ENCODE measurements at regions not wholly inside any gene's neighbourhood (a gene's known extent, or its start where the extent isn't known, plus 50 kb on each side); places are given as distances from the start of the nearest gene placed in this dataset.

GRCh38 chr13:26966701-26967080 is 204.9 kb downstream of the USP12 start:
- Histone ChIP-seq H3K27me3 (ENCODE audit: insufficient read depth, poor library complexity, severe bottlenecking) (no peaks in the 10 kb centered on the region), H3K27ac (replicated peaks) (no peak overlapping the region), H3K4me3 (replicated peaks; ENCODE audit: insufficient read depth, low read length) (no peak overlapping the region)
- no peak for DNase-seq (ENCODE audit: low read depth in 1 of 2, low spot score in 1 of 2)
- TF ChIP-seq GABPA (IDR thresholded peaks at IDR 0.05; ENCODE audit: low read depth) (no peak), CTCF (IDR thresholded peaks at IDR 0.05; ENCODE audit: insufficient read depth, low read length) (no peak), POLR2AphosphoS5 (IDR thresholded peaks at IDR 0.05; ENCODE audit: low read depth) (no peak), SPI1 (IDR thresholded peaks at IDR 0.05; ENCODE audit: borderline replicate concordance, low read depth) (no peak)
- TF ChIP-seq, protein P1, sequence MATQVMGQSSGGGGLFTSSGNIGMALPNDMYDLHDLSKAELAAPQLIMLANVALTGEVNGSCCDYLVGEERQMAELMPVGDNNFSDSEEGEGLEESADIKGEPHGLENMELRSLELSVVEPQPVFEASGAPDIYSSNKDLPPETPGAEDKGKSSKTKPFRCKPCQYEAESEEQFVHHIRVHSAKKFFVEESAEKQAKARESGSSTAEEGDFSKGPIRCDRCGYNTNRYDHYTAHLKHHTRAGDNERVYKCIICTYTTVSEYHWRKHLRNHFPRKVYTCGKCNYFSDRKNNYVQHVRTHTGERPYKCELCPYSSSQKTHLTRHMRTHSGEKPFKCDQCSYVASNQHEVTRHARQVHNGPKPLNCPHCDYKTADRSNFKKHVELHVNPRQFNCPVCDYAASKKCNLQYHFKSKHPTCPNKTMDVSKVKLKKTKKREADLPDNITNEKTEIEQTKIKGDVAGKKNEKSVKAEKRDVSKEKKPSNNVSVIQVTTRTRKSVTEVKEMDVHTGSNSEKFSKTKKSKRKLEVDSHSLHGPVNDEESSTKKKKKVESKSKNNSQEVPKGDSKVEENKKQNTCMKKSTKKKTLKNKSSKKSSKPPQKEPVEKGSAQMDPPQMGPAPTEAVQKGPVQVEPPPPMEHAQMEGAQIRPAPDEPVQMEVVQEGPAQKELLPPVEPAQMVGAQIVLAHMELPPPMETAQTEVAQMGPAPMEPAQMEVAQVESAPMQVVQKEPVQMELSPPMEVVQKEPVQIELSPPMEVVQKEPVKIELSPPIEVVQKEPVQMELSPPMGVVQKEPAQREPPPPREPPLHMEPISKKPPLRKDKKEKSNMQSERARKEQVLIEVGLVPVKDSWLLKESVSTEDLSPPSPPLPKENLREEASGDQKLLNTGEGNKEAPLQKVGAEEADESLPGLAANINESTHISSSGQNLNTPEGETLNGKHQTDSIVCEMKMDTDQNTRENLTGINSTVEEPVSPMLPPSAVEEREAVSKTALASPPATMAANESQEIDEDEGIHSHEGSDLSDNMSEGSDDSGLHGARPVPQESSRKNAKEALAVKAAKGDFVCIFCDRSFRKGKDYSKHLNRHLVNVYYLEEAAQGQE (IDR thresholded peaks at IDR 0.05; ENCODE audit: insufficient replicate concordance, low read depth): no peak

GRCh38 chr13:26965952-26966700 is 205.5 kb downstream of the USP12 start:
- Histone ChIP-seq H3K27ac (replicated peaks) (no peak overlapping the region), H3K4me3 (replicated peaks; ENCODE audit: insufficient read depth, low read length) (no peak overlapping the region), H3K27me3 (ENCODE audit: insufficient read depth, poor library complexity, severe bottlenecking) (no peaks in the 10 kb centered on the region)
- DNase-seq (ENCODE audit: low read depth in 1 of 2, low spot score in 1 of 2): no peak
- TF ChIP-seq GABPA (IDR thresholded peaks at IDR 0.05; ENCODE audit: low read depth) (no peak), CTCF (IDR thresholded peaks at IDR 0.05; ENCODE audit: insufficient read depth, low read length) (no peak), SPI1 (IDR thresholded peaks at IDR 0.05; ENCODE audit: borderline replicate concordance, low read depth) (no peak), POLR2AphosphoS5 (IDR thresholded peaks at IDR 0.05; ENCODE audit: low read depth) (no peak)
- TF ChIP-seq, protein P1 (IDR thresholded peaks at IDR 0.05; ENCODE audit: insufficient replicate concordance, low read depth): no peak

GRCh38 chr13:26964278-26965250 is 204.0 kb upstream of the GPR12 start:
- H3K4me3 ChIP-seq (replicated peaks; ENCODE audit: insufficient read depth, low read length): no peak overlapping the region
- no peak for DNase-seq (ENCODE audit: low read depth in 1 of 2, low spot score in 1 of 2)
- TF ChIP-seq CTCF (IDR thresholded peaks at IDR 0.05; ENCODE audit: insufficient read depth, low read length) (no peak), SPI1 (IDR thresholded peaks at IDR 0.05; ENCODE audit: borderline replicate concordance, low read depth) (no peak), POLR2AphosphoS5 (IDR thresholded peaks at IDR 0.05; ENCODE audit: low read depth) (no peak), GABPA (IDR thresholded peaks at IDR 0.05; ENCODE audit: low read depth) (no peak)
- TF ChIP-seq, protein P1 (IDR thresholded peaks at IDR 0.05; ENCODE audit: insufficient replicate concordance, low read depth): no peak
- no peak overlapping the region for H3K27ac ChIP-seq (replicated peaks)
- H3K27me3 ChIP-seq (ENCODE audit: insufficient read depth, poor library complexity, severe bottlenecking): no peaks in the 10 kb centered on the region
